Frontal cortex (tissue), 3 donors: ENCODE measurements at regions not wholly inside any gene's neighbourhood (a gene's known extent, or its start where the extent isn't known, plus 50 kb on each side); places are given as distances from the start of the nearest gene placed in this dataset.

Experiments used
- DNase-seq, 2 donors: peaks; one replicate each; pipeline ENCODE4 v3.0.0; 2012; ENCODE audit warnings: low spot score in 2 of 2
- FAIRE-seq: peaks from 2 replicates; lab custom pipeline; 2012; peaks lifted over from hg19 to GRCh38; lab: Jason Lieb, UNC
- donor health status: control.
- donor health status: control.
- donor health status: control.

DNA sequence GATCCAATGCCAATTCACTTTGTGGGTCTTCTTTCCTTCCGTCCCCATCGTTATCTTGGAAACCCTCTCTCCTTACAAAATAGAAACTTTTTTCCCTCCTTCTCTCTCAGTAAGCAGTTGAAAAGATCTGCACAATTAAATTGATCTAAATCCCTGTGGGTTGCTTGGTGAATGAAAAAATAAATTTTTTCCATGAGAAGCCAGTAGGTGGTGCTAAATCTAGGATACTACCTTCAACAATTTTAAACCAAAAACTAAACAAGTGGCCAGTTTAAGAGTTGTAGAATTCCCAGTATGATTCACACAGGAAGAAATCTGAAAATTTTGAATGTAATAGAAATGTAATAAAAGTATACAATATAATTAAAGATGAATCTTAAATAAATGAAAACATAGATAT, 990.3 kb upstream of the ZNF722 start:
- DNase-seq (no peak), FAIRE-seq (no peak)

DNA sequence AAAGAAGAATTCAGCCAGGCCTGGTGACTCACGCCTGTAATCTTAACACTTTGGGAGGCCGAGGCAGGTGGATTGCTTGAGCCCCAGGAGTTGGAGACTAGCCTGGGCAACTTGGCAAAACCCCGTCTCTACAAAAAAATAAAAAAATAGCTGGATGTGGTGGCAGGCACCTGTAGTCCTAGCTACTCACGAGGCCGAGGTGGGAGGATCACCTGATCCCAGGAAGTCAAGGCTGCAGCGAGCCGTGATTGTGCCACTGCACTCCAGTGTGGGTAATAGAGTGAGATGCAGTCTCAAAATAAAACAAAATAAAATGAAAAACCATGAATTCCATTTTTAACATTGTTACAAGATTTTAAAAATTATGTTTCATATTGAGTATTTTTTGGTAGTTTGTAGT, 988.9 kb upstream of the ZNF722 start:
- peak; percentile 39 for FAIRE-seq

DNA sequence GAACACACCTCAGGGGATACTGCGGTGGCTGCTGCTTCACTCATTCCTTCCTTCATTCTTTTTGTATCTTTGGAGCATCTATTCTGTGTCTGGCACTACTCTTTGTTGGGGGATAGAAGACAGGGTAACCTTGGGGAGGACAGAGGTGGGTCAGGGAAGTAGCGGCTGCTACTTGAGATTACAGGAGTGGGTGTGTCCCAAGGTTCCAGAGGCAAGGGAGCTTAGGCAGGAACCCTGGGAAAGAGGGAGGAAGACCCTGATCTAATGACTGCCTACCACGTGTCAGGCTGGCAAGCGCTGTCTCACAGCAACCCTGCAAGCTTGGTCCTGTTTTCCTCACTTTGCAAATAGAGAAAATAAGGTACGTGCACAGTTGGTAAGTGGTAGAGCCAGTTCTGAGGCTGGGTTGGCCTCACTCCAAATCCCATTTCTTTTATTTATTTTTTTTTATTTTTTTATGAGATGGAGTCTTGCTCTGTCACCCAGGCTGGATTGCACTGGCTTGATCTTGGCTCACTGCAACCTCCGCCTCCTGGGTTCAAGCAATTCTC, 985.9 kb upstream of the ZNF722 start:
- no peak for DNase-seq
- FAIRE-seq, result no peak

More for the DNA sequence above, 988.9 kb upstream of the ZNF722 start:
- no peak for DNase-seq

DNA sequence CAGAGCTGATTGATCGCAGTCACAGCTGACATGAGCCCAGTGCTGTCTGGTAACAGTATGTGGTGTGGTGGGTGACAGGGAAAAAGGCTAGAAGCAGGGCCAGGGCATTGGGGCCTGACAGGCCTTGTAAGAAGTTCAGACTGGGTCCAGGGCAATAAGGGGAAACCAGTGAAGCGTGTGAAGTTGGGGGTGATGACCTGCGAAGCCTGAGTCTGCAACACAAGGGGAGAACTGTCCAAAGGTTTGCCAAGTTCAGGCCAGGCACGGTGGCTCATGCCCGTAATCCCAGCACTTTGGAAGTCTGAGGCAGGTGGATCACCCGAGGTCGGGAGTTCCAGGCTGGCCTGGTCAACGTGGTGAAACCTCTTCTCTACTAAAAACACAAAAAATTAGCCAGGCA, 983.9 kb upstream of the ZNF722 start:
- FAIRE-seq, result no peak

DNA sequence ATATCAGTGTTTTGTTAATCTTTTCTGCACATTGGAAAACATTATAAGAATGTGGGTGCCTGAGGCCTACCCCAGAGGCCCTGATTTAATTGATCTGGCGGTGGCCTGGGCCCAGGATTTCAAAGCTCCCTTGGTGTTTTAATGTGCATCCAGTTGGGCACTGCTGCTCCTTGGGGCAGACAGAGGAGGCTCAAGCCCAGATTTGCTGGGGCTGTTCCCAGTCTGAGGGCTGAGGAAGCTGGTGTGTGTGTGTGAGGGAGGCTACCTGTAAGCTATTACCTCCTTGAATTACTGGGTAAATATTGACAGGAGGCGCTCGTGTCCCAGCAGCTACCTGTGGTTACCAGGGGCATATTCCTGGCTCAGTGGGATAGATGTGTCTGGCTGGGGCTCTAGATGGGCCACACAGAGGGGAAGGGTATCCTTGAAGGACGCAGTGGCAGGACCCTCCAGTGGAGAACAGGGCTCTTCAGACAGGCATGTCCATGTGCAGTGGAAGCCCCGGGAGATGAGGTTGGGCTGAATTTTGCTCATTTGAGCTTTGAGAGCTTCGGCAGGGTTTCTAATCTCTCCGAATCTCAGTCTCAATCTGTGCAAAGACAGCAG, 975.4 kb upstream of the ZNF722 start:
- DNase-seq, result no peak
- no peak for FAIRE-seq

More for the DNA sequence above, 983.9 kb upstream of the ZNF722 start:
- DNase-seq, result no peak

DNA sequence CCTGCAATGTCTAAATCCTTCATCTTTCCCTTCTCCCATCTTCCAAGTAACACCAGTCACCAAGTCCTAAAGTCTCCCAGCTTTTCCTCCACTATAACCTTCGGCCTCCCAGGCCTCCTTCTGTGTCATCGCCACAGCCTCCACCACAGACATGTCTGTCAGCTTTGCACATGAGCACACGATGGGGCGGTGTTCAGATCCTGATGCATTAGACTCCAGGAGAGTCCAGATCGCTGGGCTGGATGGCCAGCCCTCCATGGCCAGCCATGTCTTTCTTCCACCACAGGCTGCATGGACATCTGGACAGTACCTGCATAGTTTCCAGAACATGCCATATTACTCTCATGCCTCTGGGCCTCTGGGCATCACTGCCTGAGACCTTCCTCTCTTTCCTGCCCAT, 974.2 kb upstream of the ZNF722 start:
- no peak for DNase-seq
- FAIRE-seq, result no peak

DNA sequence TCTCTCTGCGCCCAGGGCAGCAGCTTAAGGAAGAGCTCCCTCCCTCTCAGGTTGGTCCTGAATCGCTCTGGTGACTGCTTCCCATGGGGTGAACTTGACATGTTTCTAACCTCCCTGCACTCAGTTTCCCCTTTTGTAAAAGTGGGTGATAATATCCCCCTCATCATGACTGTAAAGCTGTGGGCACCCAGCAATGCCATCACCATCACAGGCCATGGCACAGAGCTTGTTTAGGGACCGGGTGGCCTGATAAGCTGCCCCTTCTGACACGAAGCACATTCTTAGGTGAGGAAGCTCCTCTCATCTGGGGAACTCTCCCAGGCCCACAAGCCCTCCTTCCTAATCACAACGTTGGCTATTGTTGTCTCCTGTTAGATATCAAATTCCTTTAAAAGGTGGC, 972.8 kb upstream of the ZNF722 start:
- FAIRE-seq (no peak), DNase-seq (no peak)

DNA sequence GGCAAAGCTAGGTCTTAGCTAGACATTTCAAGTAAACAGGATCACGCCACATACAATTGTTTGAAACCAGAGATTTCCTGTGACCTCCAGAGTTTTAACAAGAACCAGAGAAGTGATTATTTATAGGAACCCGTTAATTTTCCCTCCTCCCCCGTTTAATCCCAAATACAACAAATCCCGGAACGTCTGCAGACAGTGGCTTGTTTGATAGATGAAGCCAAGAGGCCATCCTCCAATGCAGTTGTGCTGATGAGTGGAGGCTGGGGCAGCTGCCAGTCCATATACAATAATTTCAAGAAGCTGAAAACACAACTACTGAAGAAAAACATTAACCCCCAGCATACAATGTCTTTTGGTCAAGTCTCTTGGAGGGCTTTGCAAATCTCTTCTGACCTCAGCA, 971.6 kb upstream of the ZNF722 start:
- no peak for FAIRE-seq
- no peak for DNase-seq

DNA sequence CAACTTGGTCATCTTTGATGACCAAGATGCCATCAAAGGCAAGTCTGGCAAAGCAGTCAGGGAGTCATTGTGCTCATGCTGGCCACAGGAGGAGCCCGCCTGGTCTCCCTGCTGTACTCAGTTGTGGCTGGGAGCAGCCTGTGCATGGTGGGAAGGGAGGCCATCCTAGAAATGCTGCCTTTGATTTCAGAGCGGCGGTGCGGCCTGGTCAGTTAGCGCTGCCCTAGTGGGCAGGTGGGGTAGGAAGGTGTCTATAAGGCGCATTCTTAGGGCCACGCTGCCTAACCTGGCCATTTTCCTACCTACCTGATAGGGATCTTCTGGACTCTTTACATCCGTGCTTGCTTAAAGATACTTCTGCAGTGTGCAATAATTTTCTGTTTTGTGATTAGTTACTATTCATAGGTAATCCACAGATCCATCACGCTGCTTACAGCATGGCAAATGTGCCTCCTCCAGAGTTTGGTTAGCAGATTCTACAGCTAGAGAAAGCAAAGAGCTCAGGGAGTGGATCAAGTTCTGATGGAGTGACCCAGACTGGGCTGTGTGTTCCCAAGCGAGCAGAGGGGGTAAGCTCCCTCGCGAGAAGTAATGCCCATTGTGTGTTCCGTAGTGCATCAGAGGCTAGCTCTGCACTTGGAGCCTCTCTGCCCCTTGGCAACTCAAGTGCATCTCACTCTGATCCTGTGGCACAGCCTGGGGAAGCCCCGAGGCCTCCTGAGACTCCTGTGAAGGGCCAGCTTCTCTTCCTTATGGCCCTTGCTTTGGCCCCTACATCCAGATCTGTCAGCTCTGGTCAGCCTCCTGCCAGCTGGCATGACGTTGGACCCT, 970.1 kb upstream of the ZNF722 start:
- DNase-seq, result no peak
- FAIRE-seq, result no peak

DNA sequence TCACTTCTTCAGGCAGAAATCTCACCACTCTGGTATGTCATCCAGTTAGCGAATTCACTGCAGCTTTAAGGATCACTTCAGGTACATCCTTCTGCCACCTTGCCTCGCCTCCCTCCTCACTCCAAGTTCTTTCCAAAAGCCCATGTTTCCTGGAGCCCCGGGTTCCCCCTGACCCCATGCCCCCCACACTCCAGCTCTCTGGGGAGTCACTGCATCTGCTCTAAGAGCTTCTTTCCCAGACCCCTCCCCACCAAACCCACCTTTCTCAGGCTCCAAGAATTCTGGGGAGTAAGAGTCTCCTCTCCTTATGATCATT, 969.5 kb upstream of the ZNF722 start:
- FAIRE-seq, result no peak

DNA sequence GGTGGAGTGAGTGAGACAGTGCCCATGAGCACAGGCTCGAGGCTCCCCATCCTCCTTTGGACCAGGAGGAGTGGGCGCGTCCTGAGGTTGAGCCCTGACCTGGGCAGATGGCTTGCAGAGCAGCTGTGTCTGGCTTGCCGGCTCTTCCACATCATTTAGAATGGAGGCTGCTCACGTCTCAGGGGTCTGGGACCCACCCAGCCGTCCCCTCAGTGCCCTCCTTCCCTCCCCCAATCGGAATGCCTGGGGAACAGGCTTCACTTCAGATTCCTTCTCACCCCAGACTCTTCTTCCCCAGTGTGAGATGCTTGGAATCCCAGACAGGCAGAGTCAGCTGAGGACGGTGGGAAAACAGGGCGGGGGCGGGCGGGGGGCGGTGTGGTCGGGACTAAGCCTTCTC, 968.6 kb upstream of the ZNF722 start:
- no peak for FAIRE-seq
- no peak for DNase-seq

More for the DNA sequence above, 969.5 kb upstream of the ZNF722 start:
- no peak for DNase-seq

DNA sequence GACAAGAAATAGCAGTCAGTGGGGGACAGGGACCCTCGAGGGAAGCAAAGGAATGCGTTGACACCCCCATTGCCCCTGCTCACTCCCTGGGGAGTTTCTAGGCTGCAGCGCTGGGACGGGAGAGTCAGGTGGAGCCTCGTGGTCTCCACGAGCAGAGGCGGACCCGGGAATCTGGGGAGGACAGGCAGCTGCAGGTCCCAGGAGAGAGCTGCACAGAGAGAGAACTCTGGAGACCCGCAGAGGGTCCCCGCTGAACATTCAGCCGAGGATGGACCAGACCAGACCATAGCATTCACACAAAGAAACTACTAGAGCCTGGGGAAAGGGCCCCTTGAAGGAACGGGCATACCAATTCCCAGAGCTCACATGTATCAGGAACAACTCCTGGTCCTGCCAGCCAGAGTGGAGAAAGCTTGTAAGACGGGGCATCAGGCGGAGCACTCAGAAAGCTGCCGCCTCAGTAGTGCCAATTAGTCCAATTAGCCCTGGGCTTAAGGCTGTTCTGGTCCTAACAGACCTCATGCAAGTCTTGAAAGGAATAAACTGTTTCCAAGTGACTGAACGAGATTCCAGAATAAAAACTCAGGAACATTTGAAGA, 966.7 kb upstream of the ZNF722 start:
- FAIRE-seq (no peak), DNase-seq (no peak)

DNA sequence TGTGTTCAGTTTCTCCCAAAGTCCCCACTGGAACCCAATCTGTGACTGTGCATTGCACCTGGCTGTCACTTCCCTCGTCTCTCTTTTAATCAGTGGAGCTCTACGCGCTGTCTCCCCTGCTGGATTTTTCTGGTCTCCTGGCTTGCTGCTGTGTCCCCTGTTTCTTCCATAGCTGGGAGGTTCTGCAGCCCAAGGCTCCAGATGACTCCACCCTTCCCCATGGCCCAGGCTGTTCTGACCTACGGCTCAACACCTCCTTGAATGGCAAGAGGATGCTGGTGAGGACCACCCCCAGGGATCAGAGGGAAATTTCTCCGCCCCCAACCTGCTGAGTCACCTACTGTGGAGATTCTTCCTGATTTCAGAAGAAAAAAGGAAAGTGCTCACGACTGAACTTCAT, 961.4 kb upstream of the ZNF722 start:
- FAIRE-seq, result no peak
- DNase-seq, result no peak

DNA sequence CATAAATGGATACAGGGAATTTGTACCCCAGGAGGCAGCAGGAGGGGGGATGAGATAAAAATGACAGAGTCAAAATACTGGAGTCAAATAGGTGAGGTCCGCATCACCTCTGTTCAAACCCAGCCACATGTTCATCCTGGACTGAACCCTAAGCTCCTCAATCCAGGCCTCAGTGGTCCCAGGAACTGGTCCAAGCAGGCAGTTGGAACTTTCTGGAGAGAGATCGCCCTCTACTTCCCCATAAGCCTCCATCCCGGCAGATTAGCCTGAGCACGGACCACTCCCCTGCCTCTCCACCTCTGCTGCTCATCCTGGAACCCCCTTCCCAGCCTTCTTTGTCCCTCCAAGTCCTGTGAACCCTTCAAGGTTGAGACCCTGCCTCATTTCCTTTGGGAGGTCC, 959.7 kb upstream of the ZNF722 start:
- FAIRE-seq (no peak), DNase-seq (no peak)

DNA sequence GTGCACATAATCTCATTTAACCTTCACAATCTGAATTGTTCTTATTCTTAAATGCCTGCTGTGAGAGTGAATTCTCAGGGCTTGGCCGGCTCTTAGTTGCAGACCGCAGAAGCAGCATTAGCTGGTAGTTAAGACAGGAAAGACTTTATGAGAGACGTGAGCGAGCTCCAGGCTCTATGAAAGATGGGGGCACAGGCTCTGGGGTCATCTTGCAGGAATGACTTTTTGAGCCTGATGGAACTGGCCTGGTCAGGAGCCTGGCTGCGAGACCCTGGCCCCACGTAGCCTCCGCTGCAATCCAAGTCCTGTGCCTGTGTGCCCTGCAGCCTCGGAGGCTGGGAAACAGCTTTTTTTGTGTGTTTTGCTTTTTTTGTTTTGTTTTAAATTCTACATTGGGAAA, 958.8 kb upstream of the ZNF722 start:
- FAIRE-seq, result no peak
- DNase-seq, result no peak

DNA sequence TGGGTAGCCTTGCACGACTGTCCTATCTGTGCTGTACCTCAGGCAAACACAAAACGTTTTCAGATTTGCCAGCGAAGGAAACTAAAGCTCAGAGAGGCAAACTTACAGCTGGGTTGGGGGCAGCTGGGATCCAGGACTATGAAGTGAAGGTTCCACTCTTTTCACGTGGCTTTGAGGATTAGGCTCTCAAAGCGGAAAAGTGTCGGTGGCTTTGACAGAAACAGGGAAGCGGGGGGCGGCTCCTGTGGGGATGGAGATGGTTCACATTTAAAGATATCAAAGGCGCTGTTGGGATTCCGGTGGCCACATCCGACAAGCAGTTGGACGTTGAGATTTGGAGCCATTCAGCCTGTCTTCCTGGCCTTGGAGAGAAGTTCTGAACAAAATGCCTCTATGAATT, 958.3 kb upstream of the ZNF722 start:
- FAIRE-seq (no peak), DNase-seq (no peak)

DNA sequence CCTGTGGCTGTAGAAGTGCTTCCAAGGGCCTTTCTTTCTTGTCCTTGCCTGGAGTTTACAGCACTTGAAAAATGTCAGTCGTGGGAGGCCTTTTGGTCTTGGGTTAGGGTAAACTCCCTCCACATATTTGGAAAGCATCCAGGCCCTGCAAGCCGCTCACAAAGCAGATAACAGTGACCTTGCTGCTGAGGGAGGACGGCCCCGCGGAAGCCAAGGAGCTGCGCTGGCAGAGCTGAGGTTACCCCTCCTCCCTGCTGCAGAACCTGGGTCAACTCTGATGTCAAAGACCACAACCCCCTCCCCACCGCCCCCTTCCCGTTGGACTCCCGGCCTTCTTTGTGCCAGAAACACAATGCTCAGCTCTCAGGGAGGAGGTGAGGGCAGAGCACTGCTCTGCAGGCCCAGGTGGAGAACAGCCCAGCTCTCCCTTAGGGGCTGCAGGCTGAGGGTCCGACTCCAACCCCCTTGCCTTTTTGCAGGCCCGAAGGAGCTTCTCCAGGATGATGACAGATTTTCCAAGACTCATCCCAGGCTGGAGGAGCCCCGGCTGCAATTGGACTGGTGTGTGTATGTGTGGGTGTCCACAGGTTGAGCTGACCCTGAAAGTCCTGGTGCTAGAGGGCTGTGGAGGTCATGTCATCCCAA, 957.6 kb upstream of the ZNF722 start:
- no peak for DNase-seq
- FAIRE-seq, result no peak

DNA sequence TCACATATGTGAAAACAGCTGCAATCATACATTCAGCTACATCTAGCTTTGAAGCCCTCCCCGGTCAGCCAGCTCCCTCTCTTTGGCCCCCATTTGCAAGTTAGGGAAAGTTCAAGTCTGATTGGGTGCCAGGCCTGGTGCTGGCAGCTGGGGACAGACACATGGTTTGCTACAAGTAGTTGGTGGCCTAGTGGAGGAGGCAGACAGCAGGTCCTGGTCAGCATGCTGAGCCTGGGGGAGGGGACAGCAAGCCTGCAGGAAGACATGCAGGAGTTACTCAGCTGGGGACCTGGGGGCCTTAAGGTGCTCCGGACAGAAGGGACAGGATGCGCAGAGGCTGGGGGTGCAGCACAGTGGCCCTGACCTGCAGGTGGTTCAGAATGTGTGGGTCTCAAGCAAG, 956.9 kb upstream of the ZNF722 start:
- FAIRE-seq, result no peak
- no peak for DNase-seq

DNA sequence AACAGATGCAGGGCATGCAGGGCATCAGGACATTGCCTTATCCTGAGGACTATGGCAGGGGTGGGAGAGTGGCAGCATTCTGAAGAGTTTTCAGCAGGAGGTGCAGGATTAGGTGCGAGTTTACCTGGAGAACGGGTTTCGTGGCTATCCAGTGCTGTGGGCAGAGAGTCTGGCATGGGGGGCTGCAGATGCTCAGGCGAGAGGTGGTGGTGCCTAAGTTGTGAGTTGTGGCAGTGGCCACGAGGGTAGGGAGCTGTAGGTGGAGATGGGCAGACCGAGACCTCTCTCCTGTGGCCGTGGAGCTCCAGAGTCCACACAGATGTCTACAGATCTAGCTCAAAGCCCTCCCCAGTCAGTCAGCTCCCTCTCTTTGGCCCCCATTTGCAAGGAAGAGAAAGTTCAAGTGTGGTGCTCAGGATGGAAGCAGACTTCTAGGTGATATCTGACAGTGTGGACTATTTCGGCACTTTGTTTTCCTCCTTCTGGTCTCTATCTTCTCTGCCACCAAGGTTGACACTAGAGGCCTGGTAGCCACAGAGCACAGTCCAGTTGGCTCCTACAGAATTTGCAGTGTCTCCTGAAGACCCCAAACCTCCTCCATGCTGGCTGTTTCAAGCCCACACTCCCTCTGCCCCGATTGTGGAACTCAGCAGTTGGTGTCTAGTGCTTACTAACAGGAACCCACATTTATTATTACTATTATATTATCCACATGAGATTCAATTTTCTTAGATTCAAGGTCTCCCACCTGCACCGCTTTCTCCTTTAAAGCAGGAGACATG, 955.7 kb upstream of the ZNF722 start:
- DNase-seq (no peak), FAIRE-seq (no peak)
